OCI-LY1 (cell line): ENCODE measurements at regions not wholly inside any gene's neighbourhood (a gene's known extent, or its start where the extent isn't known, plus 50 kb on each side); places are given as distances from the start of the nearest gene placed in this dataset.

Source experiments
- CTCF ChIP-seq: fragments of 200-600 bp; sonication (generic), shearing (Covaris generic); IDR thresholded peaks from 2 replicates; pipeline ENCODE4 v1.5.1; 2017; ENCODE audit warnings: mild to moderate bottlenecking, antibody characterized with exemption, low read length, moderate library complexity, mixed read lengths
- EZH2 ChIP-seq: fragments of 200-600 bp; sonication (generic), shearing (Covaris generic); IDR thresholded peaks from 2 replicates; pipeline ENCODE4 v1.8.0; 2017; ENCODE audit warnings: borderline replicate concordance, mixed run types, mild to moderate bottlenecking, antibody characterized with exemption, low read length, moderate library complexity, mixed read lengths

- TF ChIP-seq CTCF, result no peak
- no peak for TF ChIP-seq EZH2
These were observed 384.7 kb downstream of the ZIC1 start for GRCh38 chr3:147793841-147794240.
